Inflammatory macrophage treated with lipopolysaccharide for 4 hours (primary cell): ENCODE measurements at regions not wholly inside any gene's neighbourhood (a gene's known extent, or its start where the extent isn't known, plus 50 kb on each side); places are given as distances from the start of the nearest gene placed in this dataset.
"Not testable (repeated sequence)": the region's sequence is repeated elsewhere in the genome, so short reads cannot be mapped to it uniquely, and the experiment has no call there.

Experiments
- DNase-seq: peaks from one replicate; pipeline ENCODE4 v3.0.0-alpha.2; 2020

DNA sequence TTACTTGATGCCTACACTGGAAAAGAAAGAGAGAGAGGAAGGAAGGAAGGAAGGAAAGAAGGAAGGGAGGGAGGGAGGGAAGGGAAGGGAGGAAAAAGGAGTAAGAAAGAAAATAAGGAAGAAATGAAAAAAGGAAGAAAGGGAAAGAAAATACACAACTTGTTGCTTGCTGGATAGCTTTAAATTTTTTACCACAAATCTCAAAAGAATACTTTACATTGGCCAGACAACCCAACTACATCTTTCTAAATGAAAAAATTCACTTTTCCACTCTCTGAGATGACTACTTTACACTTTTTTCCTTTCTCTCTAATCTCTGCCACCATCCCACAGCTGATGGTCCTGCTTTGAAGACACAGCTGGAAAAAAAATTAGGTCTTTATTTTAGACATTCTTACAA is 228.9 kb upstream of the FAM78B start:
- no peak for DNase-seq

DNA sequence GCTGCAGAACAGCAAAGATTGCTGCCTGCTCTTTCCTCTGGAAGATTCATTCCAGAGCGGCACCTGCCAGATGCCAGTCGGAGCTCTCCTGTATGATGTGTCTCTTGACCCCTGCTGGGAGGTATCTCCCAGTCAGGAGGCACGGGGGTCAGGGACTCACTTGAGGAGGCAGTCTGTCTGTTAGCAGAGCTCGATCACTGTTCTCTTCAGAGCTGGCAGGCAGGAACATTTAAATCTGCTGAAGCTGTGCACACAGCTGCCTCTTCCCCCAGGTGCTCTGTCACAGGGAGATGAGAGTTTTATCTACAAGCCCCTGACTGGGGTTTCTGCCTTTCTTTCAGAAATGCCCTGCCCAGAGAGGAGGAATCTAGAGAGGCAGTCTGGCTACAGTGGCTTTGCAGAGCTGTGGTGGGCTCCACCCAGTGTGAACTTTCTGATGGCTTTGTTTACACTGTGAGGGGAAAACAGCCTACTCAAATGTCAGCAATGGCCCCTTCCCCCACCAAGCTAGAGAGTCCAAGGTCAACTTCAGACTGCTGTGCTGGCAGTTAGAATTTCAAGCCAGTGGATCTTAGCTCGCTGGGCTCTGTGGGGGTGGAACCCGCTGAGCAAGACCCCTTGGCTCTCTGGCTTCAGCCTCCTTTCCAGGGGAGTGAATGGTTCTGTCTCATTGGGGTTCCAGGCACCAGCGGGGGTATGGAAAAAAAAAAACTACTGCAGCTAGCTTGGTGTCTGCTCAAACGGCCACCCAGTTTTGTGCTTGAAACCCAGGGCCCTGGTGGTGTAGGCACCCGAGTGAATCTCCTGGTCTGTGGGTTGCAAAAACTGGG is 242.7 kb upstream of the FAM78B start:
- DNase-seq: not testable (repeated sequence)

DNA sequence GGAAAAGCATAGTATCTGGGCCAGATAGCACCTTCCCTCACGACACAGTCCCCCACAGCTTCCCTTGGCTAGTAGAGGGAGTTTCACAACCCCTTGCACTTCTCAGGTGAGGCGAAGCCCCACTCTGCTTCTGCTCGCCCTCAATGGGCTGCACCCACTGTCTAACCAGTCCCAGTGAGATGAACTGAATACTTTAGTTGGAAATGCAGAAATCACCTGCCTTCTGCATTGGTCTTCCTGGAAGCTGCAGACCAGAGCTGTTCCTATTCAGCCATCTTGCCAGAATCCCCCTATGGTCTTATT is 243.2 kb upstream of the FAM78B start:
- DNase-seq: no peak

DNA sequence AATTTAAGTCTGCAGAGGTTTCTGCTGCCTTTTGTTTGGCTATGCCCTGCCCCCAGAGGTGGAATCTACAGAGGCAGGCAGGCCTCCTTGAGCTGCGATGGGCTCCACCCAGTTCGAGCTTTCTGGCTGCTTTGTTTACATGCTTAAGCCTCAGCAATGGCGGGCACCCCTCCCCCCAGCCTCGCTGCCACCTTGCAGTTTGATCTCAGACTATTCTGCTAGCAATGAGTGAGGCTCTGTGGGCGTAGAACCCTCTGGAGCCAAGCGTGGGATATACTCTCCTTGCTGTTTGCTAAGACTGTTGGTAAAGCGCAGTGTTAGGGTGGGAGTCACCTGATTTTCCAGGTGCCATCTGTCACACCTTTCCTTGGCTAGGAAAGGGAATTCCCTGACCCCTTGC is 250.0 kb upstream of the FAM78B start:
- DNase-seq: not testable (repeated sequence)

DNA sequence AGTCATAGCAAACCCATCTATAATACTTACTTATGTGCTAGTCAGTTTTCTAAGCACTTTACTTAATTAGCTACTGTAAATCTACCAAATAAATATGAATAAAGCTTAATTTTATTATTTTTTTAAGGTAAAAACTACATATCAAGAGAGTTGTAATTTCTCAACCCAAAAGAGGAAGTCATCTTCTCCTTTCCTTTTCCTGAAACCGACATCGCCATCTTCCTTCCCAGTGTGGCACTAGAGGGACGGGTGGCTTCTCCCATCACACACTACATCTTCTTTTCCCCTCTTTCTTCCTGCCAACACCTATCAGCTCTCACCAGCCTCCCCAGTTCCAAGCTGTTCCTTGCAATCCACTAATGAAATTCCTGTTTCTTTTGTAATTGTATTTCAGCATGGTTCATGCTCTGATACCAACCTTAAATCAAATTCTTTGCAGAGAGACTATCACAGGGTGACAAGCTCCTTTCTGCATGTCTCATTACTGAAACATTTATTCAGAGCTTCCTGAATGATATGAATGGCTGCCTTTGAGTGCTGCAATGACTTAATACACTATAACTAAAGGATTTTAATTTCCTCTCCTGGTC is 251.6 kb upstream of the FAM78B start:
- no peak for DNase-seq

DNA sequence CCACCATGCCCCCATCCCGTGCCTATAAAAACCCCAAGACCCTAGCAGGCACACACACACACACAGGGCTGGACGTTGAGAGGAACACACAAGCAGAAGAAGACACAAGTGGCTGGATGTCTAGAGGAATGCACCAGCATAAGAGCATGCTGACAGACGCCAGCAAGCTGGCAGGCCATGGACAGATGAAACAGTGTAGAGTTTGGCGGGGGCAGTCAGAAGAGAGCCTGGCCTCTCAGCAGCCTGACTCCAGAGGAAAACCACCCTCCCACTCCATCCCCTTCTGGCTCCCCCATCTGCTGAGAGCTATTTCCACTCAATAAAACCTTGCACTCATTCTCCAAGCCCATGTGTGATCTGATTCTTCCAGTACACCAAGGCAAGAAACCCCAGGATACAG is 255.8 kb upstream of the FAM78B start:
- DNase-seq: not testable (repeated sequence)

DNA sequence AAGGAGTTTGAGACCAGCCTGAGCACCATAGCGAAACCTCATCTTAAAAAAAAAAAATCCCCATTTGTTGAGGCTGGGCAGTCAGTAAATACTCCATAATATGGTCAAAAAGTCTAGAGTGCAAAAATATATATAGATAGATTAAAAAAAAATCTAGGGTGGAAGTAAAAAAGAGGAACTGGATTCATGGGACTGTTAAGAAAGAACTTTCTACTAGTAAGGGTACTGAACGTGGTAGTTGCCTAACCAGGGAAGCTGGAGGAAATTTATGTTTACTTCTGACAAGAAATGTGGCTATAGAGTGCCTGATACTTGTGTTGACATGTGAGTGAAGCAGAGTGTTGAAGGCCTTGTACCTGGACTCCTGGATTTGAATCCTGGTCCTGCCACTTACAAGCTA is 265.9 kb upstream of the FAM78B start:
- peak; percentile 21 for DNase-seq

DNA sequence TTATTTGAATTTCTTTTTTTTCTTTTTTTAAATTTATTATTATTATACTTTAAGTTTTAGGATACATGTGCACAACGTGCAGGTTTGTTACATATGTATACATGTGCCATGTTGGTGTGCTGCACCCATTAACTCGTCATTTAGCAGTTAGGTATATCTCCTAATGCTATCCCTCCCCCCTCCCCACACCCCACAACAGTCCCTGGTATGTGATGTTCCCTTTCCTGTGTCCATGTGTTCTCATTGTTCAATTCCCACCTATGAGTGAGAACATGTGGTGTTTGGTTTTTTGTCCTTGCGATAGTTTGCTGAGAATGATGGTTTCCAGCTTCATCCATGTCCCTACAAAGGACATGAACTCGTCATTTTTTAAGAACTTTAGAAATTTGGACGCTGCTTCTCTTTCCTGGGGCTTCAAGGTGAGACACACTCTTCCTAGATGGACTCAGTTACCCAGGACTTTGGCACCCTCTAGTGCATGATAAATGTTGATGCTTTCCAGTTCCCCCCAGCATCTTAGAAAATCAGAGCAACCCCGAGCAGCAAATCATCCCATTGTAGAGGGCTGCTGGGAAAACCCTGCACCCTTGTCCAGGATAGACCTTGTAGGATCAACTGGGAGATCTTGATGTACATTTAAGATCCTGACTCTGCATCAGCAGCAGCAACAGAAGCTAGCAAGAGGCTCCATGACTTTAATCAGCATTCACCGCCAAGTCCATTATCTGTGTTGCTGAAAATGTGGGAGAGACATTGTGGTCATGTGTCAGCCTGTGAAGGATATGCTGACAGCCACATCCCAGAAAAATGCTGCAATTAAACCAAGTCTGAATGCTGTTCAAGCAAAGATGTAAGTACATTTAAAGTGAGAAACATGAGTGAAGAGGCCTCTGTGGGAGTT is 266.9 kb upstream of the FAM78B start:
- DNase-seq: not testable (repeated sequence)

DNA sequence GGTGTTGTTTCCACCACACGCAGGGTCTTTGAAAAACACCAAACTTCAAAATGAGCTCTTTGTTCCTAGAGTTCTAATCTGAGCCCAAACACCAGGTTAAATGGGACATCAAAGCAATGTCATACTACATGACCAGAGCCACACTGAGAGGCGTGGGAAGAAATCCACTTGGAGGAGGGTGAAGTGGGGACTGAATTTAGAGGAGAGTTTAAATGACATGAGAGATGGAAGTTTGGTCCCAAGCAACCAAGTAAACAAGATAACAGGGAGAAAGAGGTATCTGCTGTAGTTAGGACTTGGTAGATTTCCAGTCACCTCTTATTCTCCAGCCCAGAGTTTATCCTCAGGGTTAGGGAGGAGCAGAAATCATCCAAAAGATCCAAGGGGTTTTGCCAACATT is 290.9 kb upstream of the FAM78B start:
- no peak for DNase-seq

DNA sequence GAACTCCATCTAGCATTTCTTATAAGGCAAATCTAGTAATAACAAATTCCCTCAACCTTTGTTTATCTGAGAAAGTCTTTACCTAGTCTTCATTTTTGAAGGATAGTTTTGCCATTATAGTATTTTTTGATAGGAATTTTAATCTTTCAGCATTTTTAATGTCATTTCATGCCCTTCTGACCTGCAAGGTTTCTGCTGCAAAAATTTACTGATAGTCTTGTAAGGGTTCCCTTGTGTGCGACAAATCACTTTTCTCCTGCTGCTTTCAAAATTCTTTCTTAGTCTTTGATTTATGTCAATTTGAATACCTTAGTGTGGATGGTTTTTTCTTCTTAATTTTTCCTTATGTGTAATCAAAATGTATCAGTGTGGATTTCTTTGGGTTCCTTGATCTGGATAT is 297.5 kb upstream of the FAM78B start:
- DNase-seq: no peak

DNA sequence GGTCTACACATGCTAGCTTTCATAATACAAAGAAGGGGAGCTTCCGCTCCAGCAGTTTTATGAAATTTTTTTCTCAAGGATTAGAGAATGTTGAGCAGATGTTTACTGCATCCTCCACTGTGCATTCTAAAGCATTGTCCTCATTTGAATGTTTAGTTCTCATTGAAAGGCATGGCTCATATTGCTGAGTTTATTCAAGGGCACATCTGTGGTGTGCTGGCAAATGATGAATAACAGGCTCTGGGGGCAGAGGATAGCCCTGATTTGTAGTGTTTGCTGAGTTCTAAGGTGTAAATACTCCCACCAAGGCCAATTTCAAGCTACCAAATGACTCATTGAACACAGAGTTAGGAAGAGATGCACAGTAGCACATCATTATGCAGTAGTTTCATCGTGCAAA is 303.2 kb upstream of the FAM78B start:
- DNase-seq: no peak

DNA sequence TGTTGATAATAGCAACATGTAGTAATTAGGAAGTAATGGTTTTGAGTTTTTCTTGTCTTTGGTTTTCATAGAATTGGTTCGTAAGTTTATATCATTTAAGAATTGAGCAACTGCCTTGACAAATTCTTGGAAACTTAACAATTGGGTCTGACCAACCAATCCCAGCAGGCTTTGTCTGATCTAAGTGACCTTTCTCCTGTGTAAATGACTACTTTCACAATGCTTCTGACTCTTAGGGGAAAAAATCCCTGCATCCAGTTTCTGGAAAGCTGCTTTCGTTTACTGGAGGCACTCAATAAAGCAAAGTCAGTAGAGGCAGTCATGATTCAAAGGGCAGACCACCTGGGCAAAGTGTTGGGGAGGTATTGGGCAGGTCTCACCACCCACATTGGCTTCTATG is 303.6 kb upstream of the FAM78B start:
- no peak for DNase-seq

DNA sequence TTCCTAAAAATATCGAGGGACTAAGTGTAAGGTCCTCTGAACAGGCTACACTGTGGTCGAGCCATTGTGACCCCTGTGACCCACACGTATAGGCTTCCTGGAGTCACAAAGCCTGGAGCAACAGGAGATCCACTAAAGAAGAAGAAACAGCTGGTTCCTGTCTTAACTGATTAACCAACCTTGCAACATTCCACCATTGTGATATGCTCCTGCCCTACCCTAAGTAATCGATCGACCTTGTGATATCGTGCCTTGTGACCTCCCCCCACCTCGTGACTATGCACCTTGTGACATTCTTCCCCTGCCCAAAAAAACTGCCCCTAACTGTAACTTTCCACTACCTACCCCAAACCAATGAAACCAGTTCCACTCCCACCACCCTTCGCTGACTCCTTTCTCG is 304.6 kb upstream of the FAM78B start:
- no peak for DNase-seq

DNA sequence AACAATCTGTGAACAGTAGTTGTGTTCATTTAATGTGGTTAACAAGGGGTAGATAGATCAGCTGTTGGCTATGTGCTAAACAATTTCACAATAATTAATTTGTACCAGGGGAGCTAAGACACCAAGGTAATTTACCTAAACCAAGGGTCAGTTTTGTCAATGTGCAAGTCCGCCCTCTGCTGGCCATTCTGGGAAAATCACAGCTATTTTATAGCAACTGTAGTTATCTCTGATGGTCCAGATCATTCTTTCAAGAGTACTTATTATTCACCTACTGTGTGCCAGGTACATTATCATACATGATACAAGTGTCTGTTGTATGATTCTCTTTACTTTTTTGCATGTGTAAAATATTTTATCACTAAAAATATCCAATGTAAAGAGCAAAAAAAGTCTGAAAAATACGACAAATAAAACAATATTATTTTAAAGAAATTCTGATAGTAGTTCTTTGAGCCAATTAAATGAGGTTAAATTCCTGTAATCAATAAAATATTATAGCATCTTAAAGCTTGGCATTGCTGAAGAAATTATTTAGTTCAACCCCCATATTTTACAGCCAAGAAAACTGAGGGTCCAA is 312.3 kb upstream of the FAM78B start:
- peak; percentile 35 for DNase-seq

DNA sequence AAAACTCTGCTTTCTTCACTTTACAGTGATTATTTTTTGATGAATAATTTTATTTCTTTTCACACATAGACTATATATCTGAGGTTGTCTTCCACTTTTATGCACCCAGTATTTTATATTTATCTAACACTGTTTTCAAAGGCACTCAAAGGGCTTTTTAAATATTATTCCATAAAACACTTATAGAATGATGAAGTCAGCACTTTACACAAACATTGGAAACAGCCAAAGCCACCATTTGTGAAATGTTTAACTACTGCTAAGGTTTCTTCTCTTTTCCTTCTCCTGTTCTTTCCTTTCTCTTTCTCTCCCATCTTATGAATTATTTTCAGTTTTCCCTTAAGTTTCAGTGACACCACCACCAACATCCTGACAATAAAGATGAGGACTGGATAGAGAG is 317.7 kb upstream of the FAM78B start:
- DNase-seq: no peak

DNA sequence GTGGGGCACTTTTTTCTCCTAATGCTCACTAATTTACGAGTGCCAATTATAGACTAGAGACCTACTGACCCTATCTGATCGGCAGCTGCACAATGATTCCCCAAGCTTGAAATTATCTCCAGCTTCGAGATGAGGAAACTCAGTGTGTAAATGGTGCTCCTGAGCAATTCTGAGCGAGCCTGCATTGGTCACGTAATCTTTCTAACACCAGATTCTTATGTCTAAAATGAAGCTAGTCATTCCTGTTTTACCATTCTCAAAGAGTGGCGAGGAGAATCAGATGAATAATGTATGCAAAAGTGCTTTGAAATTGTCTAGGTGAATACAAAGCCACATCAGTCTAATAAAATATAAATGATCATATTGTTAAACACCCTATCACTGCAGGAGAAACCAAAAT is 318.1 kb upstream of the FAM78B start:
- no peak for DNase-seq

DNA sequence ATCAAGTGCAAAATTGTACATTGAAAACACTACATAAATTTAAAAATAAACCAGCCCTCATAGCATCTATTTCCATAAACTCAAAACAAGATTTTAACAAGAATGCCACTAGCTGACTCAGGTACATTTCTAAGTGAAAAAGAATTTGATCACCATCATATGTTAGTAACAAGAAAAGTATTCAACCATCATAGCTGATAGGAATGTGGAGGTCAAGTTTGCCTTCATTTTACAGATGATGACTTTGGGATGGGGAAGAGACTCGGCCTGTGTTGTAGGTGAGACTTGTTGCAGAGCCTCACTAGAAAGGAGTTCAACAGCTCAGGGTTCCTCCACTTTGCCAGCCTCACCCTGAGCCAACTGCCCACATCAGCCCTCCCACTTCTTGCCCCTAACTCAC is 318.8 kb upstream of the FAM78B start:
- no peak for DNase-seq

DNA sequence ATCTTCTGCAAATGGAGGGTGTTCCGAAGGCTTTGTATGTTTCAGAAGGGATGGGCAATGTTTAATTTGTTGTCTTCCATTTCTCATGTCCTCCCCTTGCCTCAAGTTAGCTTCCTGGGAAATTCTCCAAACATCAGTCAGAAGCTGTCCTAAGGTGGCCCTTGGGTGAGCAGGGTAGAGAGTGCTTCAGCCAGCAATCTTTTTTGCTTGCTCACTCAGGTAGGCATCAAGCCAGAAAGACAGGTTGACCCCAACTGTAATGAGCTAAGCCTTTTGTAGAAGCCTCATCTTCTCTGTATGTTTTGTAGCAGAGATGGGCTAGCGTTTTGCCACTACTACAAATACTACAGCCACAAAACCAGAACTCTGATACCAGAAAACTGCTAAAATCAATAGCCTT is 321.5 kb upstream of the FAM78B start:
- DNase-seq: no peak

DNA sequence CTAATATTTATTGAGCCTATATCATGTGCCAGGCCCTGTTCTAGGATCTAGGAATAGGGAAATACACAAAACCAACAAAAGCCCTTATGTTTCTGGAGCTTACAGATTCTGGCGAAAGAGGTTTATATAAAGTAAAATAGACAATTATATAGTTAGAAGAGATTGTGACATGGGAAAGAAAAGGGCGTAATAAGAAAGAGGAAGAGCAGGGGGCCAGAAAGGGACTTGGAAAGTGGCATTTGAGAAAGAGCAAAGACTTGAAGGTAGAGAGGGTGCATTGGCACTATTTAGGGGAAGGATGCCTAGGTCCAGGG is 322.5 kb upstream of the FAM78B start:
- no peak for DNase-seq

DNA sequence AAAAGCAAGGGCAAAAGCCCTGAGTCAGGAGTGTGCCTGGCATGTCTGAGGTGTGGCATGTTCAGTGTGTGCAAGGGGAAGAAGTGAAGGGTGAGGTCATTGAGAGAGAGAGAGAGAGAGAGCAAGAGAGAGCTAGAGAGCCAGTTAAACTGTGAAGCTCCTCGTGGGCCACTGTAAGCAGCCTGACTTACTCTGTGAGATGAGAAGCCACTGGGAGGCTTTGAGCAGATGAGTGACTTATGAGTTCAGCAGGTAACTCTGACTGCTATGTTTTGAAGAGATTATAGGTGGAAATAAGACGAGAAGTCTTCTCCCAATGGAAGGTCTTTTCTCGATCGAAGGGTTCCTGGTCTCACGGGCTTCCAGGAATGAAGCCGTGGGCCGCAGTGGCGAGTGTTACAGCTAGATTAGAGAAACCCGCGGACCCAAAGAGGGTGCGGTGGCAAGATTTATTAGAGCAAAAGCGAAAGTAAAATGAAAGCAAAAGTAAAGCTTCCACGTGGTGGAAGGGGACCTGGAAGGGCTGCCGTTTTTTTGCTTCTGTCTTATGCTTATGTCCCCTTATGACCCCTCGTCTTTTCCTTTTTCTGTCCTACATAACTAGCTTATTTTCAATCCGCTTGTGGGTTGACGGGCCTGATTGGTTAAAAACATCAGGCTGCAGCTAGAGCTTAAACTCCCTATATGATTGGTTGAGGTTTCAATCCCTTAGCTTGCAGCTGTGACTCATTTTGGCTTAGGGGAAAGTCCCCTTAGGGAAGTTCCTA is 323.1 kb upstream of the FAM78B start:
- DNase-seq: peak; percentile 86

DNA sequence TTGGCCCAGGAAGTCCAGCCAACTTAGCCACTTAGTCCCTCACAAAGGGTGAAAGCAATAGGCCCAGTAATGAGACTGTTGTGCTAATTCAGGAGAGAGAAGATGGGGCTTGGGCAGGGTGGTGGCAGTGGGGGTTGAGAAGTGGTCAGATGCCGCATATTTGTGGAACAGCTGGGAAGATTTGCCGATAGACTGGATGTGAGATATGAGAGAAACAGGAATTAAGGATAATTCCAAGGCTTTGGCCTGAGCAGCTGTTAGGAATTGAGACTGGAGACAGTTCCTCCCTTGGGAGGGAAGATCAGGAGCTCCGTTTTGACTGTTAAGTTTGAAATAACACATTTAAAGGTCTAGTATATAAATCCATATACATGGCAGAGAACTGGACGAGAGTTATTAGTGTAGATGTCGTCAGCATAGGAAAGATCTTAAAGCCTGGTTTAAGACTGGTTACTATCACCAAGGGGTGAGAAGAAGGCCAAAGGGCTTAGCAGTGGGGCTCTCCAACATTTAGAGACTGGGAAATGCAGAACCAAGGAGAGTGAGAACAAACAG is 323.7 kb upstream of the FAM78B start:
- no peak for DNase-seq

DNA sequence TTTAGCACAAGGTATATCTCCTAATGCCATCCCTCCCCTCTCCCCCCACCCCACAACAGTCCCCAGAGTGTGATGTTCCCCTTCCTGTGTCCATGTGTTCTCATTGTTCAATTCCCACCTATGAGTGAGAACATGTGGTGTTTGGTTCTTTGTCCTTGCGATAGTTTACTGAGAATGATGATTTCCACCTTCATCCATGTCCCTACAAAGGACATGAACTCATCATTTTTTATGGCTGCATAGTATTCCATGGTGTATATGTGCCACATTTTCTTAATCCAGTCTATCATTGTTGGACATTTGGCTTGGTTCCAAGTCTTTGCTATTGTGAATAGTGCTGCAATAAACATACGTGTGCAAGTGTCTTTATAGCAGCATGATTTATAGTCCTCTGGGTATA is 327.0 kb upstream of the FAM78B start:
- DNase-seq: not testable (repeated sequence)

DNA sequence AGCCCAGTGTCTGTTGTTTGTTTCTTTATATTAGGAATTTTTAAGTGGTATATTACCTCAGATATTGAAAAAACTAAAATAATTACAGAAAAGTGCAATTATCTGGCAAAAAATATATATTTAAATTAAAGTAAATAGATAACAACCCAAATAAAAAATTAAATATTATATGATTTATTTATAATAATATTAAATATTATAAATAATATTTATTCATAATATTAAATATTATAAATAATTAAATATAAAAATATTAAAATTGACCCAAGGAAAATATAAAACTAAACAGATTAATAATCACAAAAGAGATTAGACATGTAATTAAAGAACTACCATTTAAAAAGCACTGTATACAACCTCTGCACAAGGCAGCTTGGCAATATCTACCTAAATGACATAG is 331.9 kb upstream of the POGK start:
- no peak for DNase-seq
